NCI-H1105 treated with DMSO at 0.1 percent for 48 hours (cell line): ENCODE measurements at regions not wholly inside any gene's neighbourhood (a gene's known extent, or its start where the extent isn't known, plus 50 kb on each side); places are given as distances from the start of the nearest gene placed in this dataset.

Experiments
- DNase-seq: peaks from one replicate; lab custom pipeline; 2025; lab: John Stamatoyannopoulos, UW

DNA sequence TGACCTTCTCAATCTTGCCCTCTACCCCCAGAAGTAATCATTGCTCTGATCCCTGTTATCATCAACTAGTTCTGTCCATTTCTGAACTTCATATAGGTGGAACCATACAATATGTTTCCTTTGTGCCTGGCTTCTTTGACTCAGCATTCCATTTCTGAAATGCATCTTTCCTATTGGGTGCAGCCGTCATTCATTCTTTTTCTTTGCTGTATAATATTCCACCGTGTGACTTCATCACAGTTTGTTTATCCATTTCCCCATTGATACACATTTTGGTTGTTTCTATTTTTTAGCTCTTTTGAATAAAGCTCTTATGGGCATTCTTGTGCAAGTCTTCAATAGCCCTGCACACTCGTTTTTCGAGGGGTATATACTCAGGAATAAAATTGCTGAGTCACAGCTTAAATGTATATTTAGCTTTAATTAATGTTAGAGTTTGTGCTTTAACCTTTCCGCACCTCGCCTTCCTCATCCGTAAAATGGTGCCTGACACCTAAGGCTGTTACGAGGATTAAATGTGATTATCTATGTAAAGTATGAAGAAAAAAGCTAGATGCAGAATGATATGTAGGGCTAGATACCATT, 491.6 kb downstream of the MIAT start:
- no peak for DNase-seq

DNA sequence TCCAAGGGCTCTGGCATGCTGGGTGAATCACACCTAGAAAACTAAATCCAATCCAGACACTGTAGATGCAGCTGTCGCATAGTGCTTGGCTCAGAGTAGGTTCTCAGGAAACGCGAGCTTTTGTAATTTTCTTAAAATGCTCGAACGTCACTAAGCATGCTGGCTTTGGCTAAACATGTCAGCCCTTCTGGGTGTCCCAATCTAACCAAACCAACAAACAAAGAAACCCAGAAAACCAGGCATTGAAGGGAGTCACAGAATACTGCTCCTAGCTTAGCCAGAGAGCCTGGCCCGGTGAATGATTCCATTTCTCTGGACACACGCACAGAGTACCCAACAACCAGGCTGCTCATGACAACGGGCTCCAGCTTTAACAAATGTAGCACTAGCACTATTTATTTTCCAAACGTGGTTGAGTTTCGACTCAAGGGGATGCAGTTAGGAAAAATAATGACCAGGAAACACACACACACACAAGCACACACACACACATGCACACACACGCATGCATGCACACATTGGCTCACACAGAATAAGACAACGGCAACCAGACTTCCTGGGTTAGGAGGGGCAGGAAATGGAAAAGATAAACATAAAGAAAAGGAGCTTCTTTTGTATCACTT, 492.6 kb downstream of the MIAT start:
- DNase-seq: no peak

DNA sequence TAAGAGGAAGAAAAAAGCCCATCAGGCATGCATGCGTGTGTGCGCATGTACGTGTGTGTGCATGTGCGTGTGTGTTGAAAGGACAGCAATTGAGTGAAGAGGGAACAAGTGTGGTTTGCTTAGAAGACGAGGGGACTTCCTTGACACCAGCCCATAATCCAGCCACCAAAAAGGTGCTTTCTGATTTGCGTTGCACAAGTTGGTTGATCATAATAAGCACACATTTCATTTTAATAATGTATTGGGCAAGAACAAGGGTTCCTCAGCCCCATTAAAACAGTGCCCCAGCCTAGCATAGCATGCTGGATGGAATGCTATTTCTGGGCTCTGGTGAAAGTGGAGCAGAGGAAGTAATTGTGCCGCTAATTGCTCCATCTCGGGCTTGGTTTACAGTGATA, 493.2 kb downstream of the MIAT start:
- peak; percentile 53 for DNase-seq

GRCh38 chr22:27151407-27151806, 494.0 kb downstream of the MIAT start:
- no peak for DNase-seq

- DNase-seq: no peak
Measured at GRCh38 chr22:27152033-27152432, 494.6 kb downstream of the MIAT start.

GRCh38 chr22:27152883-27153282, 495.5 kb downstream of the MIAT start:
- no peak for DNase-seq

DNA sequence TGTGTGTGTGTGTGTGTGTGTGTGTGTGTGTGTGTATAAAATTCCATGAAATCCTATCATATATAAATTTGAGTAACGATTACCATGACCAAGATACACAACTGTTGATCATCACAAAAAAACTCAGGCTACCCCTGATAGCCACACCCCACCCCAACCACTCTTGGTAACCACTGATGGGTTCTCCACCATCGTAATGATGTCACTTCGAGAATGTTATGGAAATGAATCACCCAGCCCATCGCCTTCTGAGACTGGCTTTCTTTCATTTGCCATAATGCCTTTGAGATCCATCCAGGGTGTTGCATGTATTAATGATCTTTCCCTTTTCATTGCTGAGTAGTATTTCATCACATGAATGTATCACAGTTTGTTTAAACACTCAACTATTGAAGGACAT, 496.0 kb downstream of the MIAT start:
- DNase-seq: no peak

GRCh38 chr22:27154717-27155116, 497.3 kb downstream of the MIAT start:
- DNase-seq: no peak

DNA sequence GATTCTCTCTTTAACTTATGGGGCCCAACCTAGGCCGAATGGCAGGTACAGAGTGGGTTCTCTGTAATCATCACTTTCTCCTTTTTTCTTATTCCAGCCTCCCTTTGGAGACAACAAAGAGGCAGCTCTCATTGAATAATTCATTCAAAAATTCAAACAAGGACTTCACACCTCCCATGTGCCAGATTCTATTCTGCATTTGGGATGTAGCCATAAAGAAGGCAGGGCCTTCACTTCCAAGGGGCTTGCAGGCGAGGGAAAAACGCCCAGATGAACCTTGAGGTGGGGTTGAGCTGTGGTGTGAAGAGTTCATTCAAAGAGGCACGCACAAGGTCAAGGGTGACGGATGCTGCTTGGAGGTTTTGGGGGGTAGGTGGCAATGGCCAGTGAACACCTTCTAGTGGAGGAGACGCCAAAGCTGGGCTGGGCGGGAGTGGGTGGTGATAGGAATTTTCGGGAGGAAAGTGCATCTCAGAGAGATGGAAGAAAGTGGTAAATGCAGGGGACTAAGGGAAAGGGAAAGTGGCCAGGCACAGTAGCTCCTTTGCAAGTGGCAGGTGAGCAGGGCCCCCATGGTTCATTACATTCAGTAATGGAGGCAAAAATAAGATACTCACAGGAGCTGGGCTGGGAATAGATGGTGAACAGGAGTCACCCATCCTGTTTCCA, 499.6 kb downstream of the MIAT start:
- no peak for DNase-seq

- peak; percentile 54 for DNase-seq
Measured at GRCh38 chr22:27157666-27158370, 500.4 kb downstream of the MIAT start.

GRCh38 chr22:27159016-27159415, 501.6 kb downstream of the MIAT start:
- DNase-seq: no peak

DNA sequence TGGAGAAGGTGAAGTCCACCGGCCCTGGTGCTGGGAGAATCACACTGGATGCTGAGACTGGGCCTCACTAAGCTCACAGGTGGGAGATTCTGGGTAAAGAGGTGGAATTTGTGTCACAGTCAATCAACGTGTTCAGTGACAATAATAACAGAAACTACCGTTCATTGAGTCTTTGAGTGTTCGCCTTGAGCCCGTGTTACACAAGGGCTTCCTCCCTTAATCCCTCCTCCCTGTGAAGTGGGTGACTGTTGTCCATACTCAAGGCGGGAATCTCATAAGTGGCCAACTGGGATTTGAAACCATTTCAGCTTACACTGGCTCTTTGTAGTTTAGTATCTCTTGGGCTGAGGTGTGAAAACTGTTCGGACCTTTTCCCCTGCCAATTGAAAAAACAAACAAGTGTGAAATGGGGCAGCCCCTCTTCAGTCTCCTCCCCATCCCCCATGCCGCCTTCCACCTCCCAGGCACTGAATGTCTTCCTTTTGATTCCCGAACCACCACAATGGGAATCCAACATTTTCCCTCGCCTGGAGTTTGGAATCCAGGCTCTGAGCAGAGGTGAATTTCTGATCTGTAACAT, 502.4 kb downstream of the MIAT start:
- no peak for DNase-seq

- peak; percentile 75 for DNase-seq
Measured at GRCh38 chr22:27163162-27164137, 506.1 kb downstream of the MIAT start.

DNA sequence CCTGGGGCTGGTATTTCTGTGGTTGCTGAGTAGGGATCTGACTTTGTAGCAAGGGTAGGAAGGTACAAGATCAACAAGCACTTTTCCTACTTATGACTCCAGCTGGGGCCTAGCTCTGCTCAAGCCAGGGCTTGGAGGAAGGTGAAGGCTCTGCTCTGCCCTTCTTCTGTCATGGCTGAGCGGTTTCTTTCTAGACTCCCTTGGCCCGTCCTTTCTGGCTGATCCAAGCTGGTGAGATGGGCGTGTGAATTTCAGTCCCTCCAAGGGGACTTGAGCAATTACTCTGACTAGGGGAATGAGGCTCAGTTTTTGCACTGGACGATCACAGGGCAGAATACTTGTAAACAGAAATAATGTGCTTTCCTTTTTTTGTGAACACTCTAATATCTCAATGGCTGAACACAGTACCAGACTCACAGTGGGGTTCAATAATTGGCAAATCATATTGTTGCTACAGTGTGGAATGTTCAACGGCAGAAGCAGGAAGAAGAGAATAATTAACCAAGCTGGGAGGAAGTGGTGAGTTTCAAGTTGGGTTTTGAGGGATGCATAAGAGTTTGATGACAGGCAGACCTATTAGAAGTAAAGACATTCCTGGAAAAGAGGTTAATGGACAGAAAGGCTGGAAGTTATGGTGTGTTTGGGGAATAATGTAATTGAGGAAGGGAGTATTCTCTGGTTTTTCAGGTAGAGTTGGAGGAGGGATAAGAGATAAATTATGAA, 507.6 kb downstream of the MIAT start:
- DNase-seq: no peak

DNA sequence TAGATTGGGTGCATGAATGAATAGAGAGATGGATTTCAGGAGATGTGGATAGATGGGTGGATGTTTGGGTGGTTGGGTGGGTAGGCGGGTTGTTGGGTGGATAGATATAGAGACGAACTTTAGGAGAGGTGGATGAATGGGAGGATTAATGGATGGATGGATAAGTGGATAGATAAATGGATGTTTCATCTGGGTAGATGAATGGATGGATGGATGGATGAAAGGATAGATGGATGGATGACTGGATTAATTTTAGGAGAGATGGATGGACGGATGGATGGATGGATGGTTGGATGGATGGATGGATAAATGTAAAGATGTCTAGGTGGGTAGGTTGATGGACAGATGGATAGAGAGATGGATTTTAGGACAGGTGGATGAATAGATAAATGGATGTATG, 511.3 kb downstream of the MIAT start:
- no peak for DNase-seq

DNA sequence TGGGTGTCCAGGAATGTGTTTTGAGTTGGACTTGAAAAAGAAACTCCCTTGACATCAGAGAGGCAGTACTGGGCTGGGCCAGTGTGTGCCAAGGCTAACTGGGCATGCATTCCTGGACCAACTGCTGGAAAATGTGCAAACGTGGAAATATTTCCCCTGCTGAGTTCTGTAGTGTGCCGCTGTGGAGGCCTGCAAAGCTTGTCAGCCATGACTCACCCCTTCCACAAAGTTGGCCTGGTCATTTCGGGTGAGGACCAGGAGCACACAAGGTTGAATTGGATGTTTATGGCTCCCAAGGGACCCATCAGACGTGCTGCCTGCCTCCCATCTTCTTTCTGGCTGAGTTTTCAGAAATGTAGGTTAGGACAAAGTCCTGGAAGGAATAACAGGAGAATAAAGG, 513.1 kb downstream of the MIAT start:
- no peak for DNase-seq

DNA sequence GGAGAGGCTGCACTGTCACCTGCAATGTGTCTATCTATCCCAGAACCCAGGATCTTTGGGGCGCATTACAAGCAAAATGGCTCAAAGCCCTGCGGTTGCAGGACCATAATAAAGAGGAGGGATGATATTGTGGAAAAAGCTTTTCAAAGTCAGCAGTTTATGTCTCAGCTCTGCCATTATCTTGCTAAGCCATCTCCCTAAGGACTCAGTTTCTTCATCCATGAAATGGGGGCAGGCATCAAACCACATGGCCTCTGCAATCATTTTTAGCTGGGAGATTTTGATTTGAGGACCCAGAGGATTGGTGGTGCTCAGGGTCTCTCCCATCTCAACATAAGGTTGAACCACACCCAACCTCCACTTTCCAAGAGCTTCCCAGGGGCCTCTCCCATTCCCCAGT, 513.8 kb downstream of the MIAT start:
- DNase-seq: no peak

GRCh38 chr22:27173530-27173929, 516.1 kb downstream of the MIAT start:
- no peak for DNase-seq

DNA sequence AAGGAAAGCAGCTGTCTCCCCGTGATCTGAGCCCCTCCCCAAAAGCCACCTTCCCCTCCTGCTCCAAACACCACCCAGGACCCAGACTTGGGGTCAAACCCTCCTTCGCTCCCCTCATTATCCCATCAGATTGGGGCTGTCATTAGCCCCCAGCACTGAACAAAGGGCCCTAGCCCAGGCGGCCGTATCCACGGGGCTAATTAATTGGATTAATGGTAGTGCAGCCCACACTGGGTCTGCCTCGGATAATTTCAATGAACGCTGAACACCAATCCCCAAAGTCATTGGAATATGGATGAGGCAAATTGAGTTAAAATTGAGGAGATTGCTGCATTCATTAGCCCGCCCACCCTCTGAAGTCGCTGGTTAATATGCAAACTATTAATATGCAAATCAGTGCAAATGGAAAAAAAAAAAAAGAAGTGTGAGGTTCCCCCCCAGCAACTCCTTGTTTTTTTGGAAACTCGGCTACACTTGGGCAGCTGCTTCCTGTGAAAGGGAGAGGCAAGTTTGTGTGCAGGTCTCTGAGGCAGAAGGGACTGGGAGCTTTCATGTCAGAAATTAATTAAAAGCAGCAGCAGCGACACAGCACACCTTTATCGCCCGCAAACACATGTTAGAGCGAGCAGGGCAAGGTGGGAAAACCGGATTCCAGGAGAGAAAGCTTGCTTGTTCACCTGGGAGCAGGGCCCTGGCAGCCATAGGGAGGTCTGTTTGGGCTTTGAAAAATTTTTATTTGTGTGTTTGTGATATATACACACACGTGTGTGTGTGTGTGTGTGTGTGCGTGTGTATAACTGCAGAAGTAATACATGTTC, 517.8 kb downstream of the MIAT start:
- no peak for DNase-seq

DNA sequence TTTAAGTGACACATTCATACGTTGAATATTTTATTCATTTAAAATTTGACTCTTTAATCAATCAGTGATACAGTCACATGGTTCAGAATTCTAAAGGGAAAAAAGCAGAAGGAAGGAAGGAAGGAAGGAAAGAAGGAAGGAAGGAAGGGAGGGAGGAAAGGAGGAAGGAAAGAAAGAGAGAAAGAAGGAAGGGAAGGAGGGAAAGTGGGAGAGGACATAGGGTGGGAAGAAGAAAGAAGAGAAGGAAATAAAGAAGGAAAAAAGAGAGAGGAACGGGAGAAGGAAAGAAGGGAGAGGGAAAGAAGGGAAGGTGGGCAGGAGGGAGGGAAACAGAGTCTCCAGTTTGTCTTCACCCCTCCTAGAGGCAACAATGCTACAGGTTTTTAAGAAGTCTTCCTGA, 518.6 kb downstream of the MIAT start:
- DNase-seq: no peak
